ENCODE measurements at regions not wholly inside any gene's neighbourhood (a gene's known extent, or its start where the extent isn't known, plus 50 kb on each side); places are given as distances from the start of the nearest gene placed in this dataset.

DNA sequence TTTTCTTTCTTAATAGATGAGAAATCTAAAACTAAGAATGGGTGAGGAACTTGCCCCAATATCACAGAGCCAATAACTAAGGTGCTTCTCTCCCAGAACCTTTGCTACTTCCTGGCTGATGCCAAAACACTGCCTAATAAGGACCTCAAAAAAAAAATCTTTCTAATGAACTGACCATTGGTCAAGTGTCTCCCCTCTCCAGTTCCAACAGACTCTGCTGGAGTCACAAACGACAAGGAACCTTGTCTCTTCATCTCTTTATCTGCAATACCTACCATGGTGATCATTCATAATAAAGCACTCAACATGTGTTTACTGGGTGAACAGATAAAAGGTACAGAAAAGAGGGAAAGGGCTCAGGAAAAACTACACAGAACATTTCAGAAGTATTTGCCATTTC, 197.4 kb downstream of the LTN1 start:
- no peak overlapping the region for H3K4me3 ChIP-seq
- H3K4me1 Mint-ChIP-seq = peaks cover 9% of the 10 kb centered on the region; the same call in 2 of the 3 replicates
- no peak for DNase-seq (ENCODE audit: low spot score)
- H4K20me1 ChIP-seq (replicated peaks; ENCODE audit: insufficient read depth) = no peaks in the 10 kb centered on the region
- H3K27me3 ChIP-seq (ENCODE audit: insufficient read depth) = no peaks in the 10 kb centered on the region
- no peak overlapping the region for H3K27ac Mint-ChIP-seq
- H3K27ac ChIP-seq (ENCODE audit: low read depth) = no peak overlapping the region
- no peaks in the 10 kb centered on the region for H3K79me2 ChIP-seq (replicated peaks; ENCODE audit: insufficient read depth)
- no peak for ATAC-seq
- no peaks in the 10 kb centered on the region for H3K36me3 Mint-ChIP-seq (ENCODE audit: low read depth)
- H3K9me2 ChIP-seq (ENCODE audit: insufficient read depth) = peaks cover 4% of the 10 kb centered on the region; the same call in 1 of the 2 replicates
- TF ChIP-seq ZNF331 (CRISPR knock-in tag; IDR thresholded peaks at IDR 0.05; ENCODE audit: low read depth) (no peak), NANOG (IDR thresholded peaks at IDR 0.05; ENCODE audit: borderline replicate concordance) (no peak), POLR2AphosphoS5 (IDR thresholded peaks at IDR 0.05; ENCODE audit: low read depth) (no peak), EZH2 (IDR thresholded peaks at IDR 0.05; ENCODE audit: low read depth, unreplicated experiment) (no peak), JUNB (IDR thresholded peaks at IDR 0.05; ENCODE audit: unreplicated experiment) (no peak), REST (IDR thresholded peaks at IDR 0.05; ENCODE audit: unreplicated experiment) (no peak), STAT1 (IDR thresholded peaks at IDR 0.05; ENCODE audit: unreplicated experiment) (no peak), EZH2phosphoT487 (IDR thresholded peaks at IDR 0.05; ENCODE audit: unreplicated experiment) (no peak), CREB1 (CRISPR knock-in tag; IDR thresholded peaks at IDR 0.05; ENCODE audit: low read depth) (no peak), ZNF114 (CRISPR knock-in tag; IDR thresholded peaks at IDR 0.05) (no peak)
- TF ChIP-seq, protein P1, sequence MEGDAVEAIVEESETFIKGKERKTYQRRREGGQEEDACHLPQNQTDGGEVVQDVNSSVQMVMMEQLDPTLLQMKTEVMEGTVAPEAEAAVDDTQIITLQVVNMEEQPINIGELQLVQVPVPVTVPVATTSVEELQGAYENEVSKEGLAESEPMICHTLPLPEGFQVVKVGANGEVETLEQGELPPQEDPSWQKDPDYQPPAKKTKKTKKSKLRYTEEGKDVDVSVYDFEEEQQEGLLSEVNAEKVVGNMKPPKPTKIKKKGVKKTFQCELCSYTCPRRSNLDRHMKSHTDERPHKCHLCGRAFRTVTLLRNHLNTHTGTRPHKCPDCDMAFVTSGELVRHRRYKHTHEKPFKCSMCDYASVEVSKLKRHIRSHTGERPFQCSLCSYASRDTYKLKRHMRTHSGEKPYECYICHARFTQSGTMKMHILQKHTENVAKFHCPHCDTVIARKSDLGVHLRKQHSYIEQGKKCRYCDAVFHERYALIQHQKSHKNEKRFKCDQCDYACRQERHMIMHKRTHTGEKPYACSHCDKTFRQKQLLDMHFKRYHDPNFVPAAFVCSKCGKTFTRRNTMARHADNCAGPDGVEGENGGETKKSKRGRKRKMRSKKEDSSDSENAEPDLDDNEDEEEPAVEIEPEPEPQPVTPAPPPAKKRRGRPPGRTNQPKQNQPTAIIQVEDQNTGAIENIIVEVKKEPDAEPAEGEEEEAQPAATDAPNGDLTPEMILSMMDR (conservative IDR thresholded peaks at IDR 0.05; ENCODE audit: low read depth in 2 of 2) = no peak
- TF ChIP-seq, protein P2, sequence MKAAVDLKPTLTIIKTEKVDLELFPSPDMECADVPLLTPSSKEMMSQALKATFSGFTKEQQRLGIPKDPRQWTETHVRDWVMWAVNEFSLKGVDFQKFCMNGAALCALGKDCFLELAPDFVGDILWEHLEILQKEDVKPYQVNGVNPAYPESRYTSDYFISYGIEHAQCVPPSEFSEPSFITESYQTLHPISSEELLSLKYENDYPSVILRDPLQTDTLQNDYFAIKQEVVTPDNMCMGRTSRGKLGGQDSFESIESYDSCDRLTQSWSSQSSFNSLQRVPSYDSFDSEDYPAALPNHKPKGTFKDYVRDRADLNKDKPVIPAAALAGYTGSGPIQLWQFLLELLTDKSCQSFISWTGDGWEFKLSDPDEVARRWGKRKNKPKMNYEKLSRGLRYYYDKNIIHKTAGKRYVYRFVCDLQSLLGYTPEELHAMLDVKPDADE (IDR thresholded peaks at IDR 0.05) = no peak
- TF ChIP-seq, protein P3, sequence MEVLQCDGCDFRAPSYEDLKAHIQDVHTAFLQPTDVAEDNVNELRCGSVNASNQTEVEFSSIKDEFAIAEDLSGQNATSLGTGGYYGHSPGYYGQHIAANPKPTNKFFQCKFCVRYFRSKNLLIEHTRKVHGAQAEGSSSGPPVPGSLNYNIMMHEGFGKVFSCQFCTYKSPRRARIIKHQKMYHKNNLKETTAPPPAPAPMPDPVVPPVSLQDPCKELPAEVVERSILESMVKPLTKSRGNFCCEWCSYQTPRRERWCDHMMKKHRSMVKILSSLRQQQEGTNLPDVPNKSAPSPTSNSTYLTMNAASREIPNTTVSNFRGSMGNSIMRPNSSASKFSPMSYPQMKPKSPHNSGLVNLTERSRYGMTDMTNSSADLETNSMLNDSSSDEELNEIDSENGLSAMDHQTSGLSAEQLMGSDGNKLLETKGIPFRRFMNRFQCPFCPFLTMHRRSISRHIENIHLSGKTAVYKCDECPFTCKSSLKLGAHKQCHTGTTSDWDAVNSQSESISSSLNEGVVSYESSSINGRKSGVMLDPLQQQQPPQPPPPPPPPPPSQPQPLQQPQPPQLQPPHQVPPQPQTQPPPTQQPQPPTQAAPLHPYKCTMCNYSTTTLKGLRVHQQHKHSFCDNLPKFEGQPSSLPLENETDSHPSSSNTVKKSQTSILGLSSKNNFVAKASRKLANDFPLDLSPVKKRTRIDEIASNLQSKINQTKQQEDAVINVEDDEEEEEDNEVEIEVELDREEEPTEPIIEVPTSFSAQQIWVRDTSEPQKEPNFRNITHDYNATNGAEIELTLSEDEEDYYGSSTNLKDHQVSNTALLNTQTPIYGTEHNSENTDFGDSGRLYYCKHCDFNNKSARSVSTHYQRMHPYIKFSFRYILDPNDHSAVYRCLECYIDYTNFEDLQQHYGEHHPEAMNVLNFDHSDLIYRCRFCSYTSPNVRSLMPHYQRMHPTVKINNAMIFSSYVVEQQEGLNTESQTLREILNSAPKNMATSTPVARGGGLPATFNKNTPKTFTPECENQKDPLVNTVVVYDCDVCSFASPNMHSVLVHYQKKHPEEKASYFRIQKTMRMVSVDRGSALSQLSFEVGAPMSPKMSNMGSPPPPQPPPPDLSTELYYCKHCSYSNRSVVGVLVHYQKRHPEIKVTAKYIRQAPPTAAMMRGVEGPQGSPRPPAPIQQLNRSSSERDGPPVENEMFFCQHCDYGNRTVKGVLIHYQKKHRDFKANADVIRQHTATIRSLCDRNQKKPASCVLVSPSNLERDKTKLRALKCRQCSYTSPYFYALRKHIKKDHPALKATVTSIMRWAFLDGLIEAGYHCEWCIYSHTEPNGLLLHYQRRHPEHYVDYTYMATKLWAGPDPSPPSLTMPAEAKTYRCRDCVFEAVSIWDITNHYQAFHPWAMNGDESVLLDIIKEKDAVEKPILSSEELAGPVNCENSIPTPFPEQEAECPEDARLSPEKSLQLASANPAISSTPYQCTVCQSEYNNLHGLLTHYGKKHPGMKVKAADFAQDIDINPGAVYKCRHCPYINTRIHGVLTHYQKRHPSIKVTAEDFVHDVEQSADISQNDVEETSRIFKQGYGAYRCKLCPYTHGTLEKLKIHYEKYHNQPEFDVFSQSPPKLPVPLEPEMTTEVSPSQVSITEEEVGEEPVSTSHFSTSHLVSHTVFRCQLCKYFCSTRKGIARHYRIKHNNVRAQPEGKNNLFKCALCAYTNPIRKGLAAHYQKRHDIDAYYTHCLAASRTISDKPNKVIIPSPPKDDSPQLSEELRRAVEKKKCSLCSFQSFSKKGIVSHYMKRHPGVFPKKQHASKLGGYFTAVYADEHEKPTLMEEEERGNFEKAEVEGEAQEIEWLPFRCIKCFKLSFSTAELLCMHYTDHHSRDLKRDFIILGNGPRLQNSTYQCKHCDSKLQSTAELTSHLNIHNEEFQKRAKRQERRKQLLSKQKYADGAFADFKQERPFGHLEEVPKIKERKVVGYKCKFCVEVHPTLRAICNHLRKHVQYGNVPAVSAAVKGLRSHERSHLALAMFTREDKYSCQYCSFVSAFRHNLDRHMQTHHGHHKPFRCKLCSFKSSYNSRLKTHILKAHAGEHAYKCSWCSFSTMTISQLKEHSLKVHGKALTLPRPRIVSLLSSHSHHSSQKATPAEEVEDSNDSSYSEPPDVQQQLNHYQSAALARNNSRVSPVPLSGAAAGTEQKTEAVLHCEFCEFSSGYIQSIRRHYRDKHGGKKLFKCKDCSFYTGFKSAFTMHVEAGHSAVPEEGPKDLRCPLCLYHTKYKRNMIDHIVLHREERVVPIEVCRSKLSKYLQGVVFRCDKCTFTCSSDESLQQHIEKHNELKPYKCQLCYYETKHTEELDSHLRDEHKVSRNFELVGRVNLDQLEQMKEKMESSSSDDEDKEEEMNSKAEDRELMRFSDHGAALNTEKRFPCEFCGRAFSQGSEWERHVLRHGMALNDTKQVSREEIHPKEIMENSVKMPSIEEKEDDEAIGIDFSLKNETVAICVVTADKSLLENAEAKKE (CRISPR knock-in tag; IDR thresholded peaks at IDR 0.05) = no peak
- H3K4me3 Mint-ChIP-seq = no peak overlapping the region
- no peaks in the 10 kb centered on the region for H3K27me3 Mint-ChIP-seq (ENCODE audit: insufficient read depth, low read depth, poor library complexity)
- no peak overlapping the region for H3K4me2 ChIP-seq
- peaks cover 10% of the 10 kb centered on the region; the same call in 1 of the 2 replicates for H3K4me1 ChIP-seq (ENCODE audit: insufficient read depth)
- H3F3A ChIP-seq (replicated peaks; ENCODE audit: low read depth) = no peaks in the 10 kb centered on the region
- no peaks in the 10 kb centered on the region for H3K9me3 Mint-ChIP-seq
- H2AFZ ChIP-seq = no peak overlapping the region
- H3K36me3 ChIP-seq (ENCODE audit: insufficient read depth) = no peaks in the 10 kb centered on the region

Measured in GM23338 (cell line).